ENCODE measurements at regions not wholly inside any gene's neighbourhood (a gene's known extent, or its start where the extent isn't known, plus 50 kb on each side); places are given as distances from the start of the nearest gene placed in this dataset.

DNA sequence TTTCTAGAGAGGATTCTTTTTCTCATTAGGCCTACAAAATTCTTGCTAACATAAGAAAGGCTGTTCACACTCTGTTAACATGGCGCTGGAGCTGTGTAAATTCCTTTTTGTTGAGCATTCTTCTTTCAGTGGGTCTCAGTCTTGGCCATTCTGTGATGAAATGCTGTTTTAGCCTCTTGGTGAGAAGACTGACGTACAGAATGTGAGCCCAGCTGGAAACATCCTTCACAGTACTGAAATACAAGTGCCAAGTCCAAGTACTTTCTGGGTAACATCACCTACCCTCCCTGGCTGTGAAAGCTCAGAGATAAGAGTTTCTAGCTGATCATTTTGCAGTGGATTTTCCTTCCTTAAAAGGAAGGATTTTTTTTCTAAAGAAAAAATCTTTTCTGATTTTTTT is 231.8 kb downstream of the AHR start (continued):
- TF ChIP-seq, protein P1, sequence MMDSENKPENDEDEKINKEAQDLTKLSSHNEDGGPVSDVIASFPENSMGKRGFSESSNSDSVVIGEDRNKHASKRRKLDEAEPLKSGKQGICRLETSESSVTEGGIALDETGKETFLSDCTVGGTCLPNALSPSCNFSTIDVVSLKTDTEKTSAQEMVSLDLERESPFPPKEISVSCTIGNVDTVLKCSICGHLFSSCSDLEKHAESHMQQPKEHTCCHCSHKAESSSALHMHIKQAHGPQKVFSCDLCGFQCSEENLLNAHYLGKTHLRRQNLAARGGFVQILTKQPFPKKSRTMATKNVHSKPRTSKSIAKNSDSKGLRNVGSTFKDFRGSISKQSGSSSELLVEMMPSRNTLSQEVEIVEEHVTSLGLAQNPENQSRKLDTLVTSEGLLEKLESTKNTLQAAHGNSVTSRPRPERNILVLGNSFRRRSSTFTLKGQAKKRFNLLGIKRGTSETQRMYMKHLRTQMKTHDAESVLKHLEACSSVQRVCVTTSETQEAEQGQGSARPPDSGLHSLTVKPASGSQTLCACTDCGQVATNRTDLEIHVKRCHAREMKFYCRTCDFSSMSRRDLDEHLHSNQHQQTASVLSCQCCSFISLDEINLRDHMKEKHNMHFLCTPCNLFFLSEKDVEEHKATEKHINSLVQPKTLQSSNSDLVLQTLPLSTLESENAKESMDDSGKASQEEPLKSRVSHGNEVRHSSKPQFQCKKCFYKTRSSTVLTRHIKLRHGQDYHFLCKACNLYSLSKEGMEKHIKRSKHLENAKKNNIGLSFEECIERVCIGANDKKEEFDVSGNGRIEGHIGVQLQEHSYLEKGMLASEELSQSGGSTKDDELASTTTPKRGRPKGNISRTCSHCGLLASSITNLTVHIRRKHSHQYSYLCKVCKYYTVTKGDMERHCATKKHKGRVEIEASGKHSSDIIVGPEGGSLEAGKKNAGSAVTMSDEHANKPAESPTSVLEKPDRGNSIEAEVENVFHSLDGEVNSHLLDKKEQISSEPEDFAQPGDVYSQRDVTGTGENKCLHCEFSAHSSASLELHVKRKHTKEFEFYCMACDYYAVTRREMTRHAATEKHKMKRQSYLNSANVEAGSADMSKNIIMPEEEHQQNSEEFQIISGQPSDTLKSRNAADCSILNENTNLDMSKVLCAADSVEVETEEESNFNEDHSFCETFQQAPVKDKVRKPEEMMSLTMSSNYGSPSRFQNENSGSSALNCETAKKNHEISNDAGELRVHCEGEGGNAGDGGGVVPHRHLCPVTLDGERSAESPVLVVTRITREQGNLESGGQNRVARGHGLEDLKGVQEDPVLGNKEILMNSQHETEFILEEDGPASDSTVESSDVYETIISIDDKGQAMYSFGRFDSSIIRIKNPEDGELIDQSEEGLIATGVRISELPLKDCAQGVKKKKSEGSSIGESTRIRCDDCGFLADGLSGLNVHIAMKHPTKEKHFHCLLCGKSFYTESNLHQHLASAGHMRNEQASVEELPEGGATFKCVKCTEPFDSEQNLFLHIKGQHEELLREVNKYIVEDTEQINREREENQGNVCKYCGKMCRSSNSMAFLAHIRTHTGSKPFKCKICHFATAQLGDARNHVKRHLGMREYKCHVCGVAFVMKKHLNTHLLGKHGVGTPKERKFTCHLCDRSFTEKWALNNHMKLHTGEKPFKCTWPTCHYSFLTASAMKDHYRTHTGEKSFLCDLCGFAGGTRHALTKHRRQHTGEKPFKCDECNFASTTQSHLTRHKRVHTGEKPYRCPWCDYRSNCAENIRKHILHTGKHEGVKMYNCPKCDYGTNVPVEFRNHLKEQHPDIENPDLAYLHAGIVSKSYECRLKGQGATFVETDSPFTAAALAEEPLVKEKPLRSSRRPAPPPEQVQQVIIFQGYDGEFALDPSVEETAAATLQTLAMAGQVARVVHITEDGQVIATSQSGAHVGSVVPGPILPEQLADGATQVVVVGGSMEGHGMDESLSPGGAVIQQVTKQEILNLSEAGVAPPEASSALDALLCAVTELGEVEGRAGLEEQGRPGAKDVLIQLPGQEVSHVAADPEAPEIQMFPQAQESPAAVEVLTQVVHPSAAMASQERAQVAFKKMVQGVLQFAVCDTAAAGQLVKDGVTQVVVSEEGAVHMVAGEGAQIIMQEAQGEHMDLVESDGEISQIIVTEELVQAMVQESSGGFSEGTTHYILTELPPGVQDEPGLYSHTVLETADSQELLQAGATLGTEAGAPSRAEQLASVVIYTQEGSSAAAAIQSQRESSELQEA (CRISPR knock-in tag; IDR thresholded peaks at IDR 0.05; ENCODE audit: not compliant biosample characterization): no peak
- TF ChIP-seq ZNF7 (CRISPR knock-in tag; IDR thresholded peaks at IDR 0.05) (no peak), NCOA2 (CRISPR knock-in tag; IDR thresholded peaks at IDR 0.05) (no peak), NFYC (CRISPR knock-in tag; IDR thresholded peaks at IDR 0.05) (no peak), LBX2 (CRISPR knock-in tag; IDR thresholded peaks at IDR 0.05; ENCODE audit: borderline replicate concordance) (no peak), RORA (CRISPR knock-in tag; IDR thresholded peaks at IDR 0.05) (no peak), ZNF367 (CRISPR knock-in tag; IDR thresholded peaks at IDR 0.05; ENCODE audit: borderline replicate concordance) (no peak)

Measured in HepG2 (cell line).